SK-N-SH treated with all-trans-retinoic acid at 6 μM for 48 hours (cell line): ENCODE measurements at regions not wholly inside any gene's neighbourhood (a gene's known extent, or its start where the extent isn't known, plus 50 kb on each side); places are given as distances from the start of the nearest gene placed in this dataset.

Experiments
- ATAC-seq: fragments of 200-7000 bp; cut with Tn5 transposase; 3 replicates; pipeline ENCODE4 v1.9.1; 2020; ENCODE audit warnings: mild to moderate bottlenecking, moderate library complexity
- ARNTL ChIP-seq: fragments of 450-650 bp; formaldehyde crosslinking; IDR thresholded peaks from 2 replicates; pipeline ENCODE4 v1.5.0; 2020; ENCODE audit warnings: low read depth, mild to moderate bottlenecking, moderate library complexity, borderline replicate concordance
- BACH2 ChIP-seq: fragments of 250-450 bp; sonication (Bioruptor Pico); IDR thresholded peaks from 2 replicates; pipeline ENCODE4 v1.9.0; 2021; ENCODE audit warnings: mild to moderate bottlenecking, borderline replicate concordance
- CSDC2 ChIP-seq: fragments of 250-450 bp; sonication (Bioruptor Pico); IDR thresholded peaks from 2 replicates; pipeline ENCODE4 v1.5.0; 2020; ENCODE audit warnings: mild to moderate bottlenecking, moderate library complexity
- ESRRG ChIP-seq: fragments of 250-450 bp; sonication (Bioruptor Pico); IDR thresholded peaks from 2 replicates; pipeline ENCODE4 v1.6.1; 2021; ENCODE audit warnings: mild to moderate bottlenecking
- GLIS3 ChIP-seq: fragments of 250-450 bp; sonication (Bioruptor Pico); IDR thresholded peaks from 2 replicates; pipeline ENCODE4 v1.5.0; 2020; ENCODE audit warnings: mild to moderate bottlenecking, moderate library complexity
- ISL1 ChIP-seq: fragments of 250-450 bp; sonication (Bioruptor Pico); IDR thresholded peaks from 2 replicates; pipeline ENCODE4 v2.1.2; 2022; ENCODE audit warnings: mild to moderate bottlenecking, moderate library complexity
- OSR1 ChIP-seq: fragments of 250-450 bp; sonication (Bioruptor Pico); IDR thresholded peaks from 2 replicates; pipeline ENCODE4 v1.8.0; 2022; ENCODE audit warnings: moderate library complexity, mild to moderate bottlenecking, inconsistent platforms
- PPARA ChIP-seq: fragments of 250-450 bp; sonication (Bioruptor Pico); IDR thresholded peaks from 2 replicates; pipeline ENCODE4 v1.5.0; 2020; ENCODE audit warnings: mild to moderate bottlenecking, borderline replicate concordance
- RARB ChIP-seq: fragments of 250-450 bp; sonication (Bioruptor Pico); IDR thresholded peaks from 2 replicates; pipeline ENCODE4 v1.8.0; 2021; ENCODE audit warnings: mild to moderate bottlenecking, moderate library complexity
- SNAI2 ChIP-seq: fragments of 250-450 bp; sonication (Bioruptor Pico); IDR thresholded peaks from 2 replicates; pipeline ENCODE4 v1.5.0; 2020; ENCODE audit warnings: mild to moderate bottlenecking, moderate library complexity
- TCF4 ChIP-seq: fragments of 250-450 bp; sonication (Bioruptor Pico); IDR thresholded peaks from 2 replicates; pipeline ENCODE4 v1.8.0; 2021; ENCODE audit warnings: mild to moderate bottlenecking, moderate library complexity, borderline replicate concordance
- TOX ChIP-seq: fragments of 250-450 bp; sonication (Bioruptor Pico); IDR thresholded peaks from 2 replicates; pipeline ENCODE4 v1.8.0; 2021; ENCODE audit warnings: mild to moderate bottlenecking, moderate library complexity, borderline replicate concordance
- ZC3H10 ChIP-seq: fragments of 250-450 bp; sonication (Bioruptor Pico); IDR thresholded peaks from 2 replicates; pipeline ENCODE4 v1.5.1; 2021; ENCODE audit warnings: mild to moderate bottlenecking, moderate library complexity
- ZFP3 ChIP-seq: fragments of 250-450 bp; sonication (Bioruptor Pico); IDR thresholded peaks from 2 replicates; pipeline ENCODE4 v1.5.0; 2020; ENCODE audit warnings: mild to moderate bottlenecking, moderate library complexity
- ZFP30 ChIP-seq: fragments of 450-650 bp; formaldehyde crosslinking; IDR thresholded peaks from 2 replicates; pipeline ENCODE4 v1.5.0; 2022; ENCODE audit warnings: mild to moderate bottlenecking, moderate library complexity
- ZNF565 ChIP-seq: fragments of 450-650 bp; formaldehyde crosslinking; conservative IDR thresholded peaks from 2 replicates; pipeline ENCODE4 v1.5.0; 2020; ENCODE audit warnings: low read depth, mild to moderate bottlenecking, moderate library complexity
- ZNF70 ChIP-seq: fragments of 450-650 bp; formaldehyde crosslinking; IDR thresholded peaks from 2 replicates; pipeline ENCODE4 v1.5.0; 2020; ENCODE audit warnings: mild to moderate bottlenecking, moderate library complexity
- TF ChIP-seq, protein P1 (sequence below): fragments of 250-450 bp; sonication (Bioruptor Pico); IDR thresholded peaks from 2 replicates; pipeline ENCODE4 v1.5.1; 2021; ENCODE audit warnings: mild to moderate bottlenecking, moderate library complexity
- TF ChIP-seq, protein P2 (sequence below): fragments of 250-450 bp; sonication (Bioruptor Pico); IDR thresholded peaks from 2 replicates; pipeline ENCODE4 v1.5.0; 2020; ENCODE audit warnings: mild to moderate bottlenecking, moderate library complexity
- TF ChIP-seq, protein P3 (sequence below): fragments of 250-450 bp; sonication (Bioruptor Pico); IDR thresholded peaks from 2 replicates; pipeline ENCODE4 v1.5.1; 2020; ENCODE audit warnings: low read depth, mild to moderate bottlenecking, moderate library complexity
- TF ChIP-seq, protein P4 (sequence below): fragments of 250-450 bp; sonication (Bioruptor Pico); IDR thresholded peaks from 2 replicates; pipeline ENCODE4 v1.8.0; 2020; ENCODE audit warnings: mild to moderate bottlenecking, moderate library complexity, borderline replicate concordance

DNA sequence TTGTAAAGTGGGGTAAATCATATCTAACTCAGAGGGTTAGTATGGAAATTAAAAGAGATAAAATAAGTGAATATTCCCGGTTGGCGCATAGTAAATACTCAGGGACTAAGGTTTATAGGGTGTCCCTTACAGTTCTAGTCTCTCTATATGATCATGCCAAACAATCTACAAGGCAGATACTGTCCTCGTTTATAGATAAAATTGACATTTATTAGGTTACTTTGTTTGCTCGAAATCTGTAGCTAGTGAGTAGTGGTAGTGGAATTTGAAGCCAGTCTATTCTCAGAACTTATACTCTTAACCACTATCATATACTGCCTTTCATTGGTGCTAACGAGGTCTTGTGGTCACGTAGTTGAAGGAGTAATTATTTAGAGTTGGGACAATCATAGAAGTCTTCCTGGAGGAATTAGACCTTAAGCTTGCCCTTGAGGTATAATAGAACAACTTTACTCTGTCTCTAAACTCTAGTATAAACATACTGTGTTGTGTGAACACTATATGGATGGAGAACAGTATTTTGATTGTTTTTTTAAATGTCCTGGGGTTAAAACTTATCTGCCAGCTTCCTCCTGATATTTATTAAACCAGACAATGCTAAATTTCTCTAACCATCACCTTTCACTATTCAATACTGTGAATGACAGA is 324.0 kb downstream of the STIM2 start:
- TF ChIP-seq ISL1 (CRISPR knock-in tag), result no peak
- no peak for TF ChIP-seq GLIS3
- no peak for TF ChIP-seq OSR1 (CRISPR knock-in tag)
- TF ChIP-seq, protein P1, sequence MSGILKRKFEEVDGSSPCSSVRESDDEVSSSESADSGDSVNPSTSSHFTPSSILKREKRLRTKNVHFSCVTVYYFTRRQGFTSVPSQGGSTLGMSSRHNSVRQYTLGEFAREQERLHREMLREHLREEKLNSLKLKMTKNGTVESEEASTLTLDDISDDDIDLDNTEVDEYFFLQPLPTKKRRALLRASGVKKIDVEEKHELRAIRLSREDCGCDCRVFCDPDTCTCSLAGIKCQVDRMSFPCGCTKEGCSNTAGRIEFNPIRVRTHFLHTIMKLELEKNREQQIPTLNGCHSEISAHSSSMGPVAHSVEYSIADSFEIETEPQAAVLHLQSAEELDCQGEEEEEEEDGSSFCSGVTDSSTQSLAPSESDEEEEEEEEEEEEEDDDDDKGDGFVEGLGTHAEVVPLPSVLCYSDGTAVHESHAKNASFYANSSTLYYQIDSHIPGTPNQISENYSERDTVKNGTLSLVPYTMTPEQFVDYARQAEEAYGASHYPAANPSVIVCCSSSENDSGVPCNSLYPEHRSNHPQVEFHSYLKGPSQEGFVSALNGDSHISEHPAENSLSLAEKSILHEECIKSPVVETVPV (CRISPR knock-in tag), result no peak
- no peak for TF ChIP-seq ZC3H10 (CRISPR knock-in tag)
- TF ChIP-seq, protein P2, sequence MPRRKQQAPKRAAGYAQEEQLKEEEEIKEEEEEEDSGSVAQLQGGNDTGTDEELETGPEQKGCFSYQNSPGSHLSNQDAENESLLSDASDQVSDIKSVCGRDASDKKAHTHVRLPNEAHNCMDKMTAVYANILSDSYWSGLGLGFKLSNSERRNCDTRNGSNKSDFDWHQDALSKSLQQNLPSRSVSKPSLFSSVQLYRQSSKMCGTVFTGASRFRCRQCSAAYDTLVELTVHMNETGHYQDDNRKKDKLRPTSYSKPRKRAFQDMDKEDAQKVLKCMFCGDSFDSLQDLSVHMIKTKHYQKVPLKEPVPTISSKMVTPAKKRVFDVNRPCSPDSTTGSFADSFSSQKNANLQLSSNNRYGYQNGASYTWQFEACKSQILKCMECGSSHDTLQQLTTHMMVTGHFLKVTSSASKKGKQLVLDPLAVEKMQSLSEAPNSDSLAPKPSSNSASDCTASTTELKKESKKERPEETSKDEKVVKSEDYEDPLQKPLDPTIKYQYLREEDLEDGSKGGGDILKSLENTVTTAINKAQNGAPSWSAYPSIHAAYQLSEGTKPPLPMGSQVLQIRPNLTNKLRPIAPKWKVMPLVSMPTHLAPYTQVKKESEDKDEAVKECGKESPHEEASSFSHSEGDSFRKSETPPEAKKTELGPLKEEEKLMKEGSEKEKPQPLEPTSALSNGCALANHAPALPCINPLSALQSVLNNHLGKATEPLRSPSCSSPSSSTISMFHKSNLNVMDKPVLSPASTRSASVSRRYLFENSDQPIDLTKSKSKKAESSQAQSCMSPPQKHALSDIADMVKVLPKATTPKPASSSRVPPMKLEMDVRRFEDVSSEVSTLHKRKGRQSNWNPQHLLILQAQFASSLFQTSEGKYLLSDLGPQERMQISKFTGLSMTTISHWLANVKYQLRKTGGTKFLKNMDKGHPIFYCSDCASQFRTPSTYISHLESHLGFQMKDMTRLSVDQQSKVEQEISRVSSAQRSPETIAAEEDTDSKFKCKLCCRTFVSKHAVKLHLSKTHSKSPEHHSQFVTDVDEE (CRISPR knock-in tag), result no peak
- TF ChIP-seq ARNTL (CRISPR knock-in tag), result no peak
- no peak for TF ChIP-seq TCF4
- TF ChIP-seq TOX (CRISPR knock-in tag), result no peak
- TF ChIP-seq, all 23 proteins: peak for 0
- no peak for ATAC-seq

DNA sequence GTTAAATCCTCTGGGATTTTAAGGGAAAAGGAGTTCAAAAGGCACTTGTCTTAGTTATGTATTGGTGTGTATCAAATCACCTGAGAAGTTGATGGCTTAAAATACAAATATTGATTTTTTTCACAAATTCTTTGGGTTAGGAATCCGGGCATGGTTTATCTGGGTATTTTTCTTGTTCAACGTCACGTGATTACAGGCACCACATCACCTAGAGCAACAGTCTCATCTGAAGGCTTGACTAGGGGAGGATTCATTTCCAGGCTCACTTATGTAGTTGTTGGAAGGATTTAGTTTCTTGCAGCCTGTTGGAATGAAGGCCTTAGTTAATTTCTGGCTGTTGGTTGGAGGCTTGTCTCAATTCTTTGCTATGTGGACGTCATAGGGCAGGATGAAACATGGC is 326.1 kb downstream of the STIM2 start:
- TF ChIP-seq CSDC2 (CRISPR knock-in tag), result no peak
- no peak for TF ChIP-seq TCF4
- TF ChIP-seq, protein P1 (CRISPR knock-in tag), result no peak
- TF ChIP-seq, protein P3, sequence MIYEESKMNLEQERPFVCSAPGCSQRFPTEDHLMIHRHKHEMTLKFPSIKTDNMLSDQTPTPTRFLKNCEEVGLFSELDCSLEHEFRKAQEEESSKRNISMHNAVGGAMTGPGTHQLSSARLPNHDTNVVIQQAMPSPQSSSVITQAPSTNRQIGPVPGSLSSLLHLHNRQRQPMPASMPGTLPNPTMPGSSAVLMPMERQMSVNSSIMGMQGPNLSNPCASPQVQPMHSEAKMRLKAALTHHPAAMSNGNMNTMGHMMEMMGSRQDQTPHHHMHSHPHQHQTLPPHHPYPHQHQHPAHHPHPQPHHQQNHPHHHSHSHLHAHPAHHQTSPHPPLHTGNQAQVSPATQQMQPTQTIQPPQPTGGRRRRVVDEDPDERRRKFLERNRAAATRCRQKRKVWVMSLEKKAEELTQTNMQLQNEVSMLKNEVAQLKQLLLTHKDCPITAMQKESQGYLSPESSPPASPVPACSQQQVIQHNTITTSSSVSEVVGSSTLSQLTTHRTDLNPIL, result no peak
- TF ChIP-seq PPARA (CRISPR knock-in tag), result no peak
- TF ChIP-seq BACH2 (CRISPR knock-in tag), result no peak
- no peak for ATAC-seq

DNA sequence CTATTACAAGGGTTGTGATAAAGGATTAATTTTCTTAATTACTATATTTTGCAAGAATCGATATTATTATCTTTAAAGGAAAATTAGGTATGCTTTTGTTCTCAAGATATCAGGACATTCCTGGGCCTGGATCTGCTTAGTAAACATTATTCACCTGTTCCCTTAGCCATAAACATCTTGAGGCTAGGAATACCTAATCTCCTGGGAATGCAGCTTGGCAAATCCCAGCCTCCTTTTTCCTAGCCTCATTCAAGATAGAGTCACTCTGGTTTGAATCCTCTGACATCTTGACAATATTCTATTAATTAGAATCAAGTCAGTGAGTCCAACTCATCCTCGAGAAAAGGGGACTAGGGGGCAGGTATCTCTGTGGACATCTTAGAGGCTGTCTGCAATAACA is 327.1 kb downstream of the STIM2 start:
- ATAC-seq, result no peak
- TF ChIP-seq SNAI2 (CRISPR knock-in tag) (no peak), ZNF565 (CRISPR knock-in tag) (no peak), ZFP3 (CRISPR knock-in tag) (no peak), ISL1 (CRISPR knock-in tag) (no peak), TOX (CRISPR knock-in tag) (no peak), OSR1 (CRISPR knock-in tag) (no peak), ARNTL (CRISPR knock-in tag) (no peak), ZFP30 (CRISPR knock-in tag) (no peak), ZNF70 (CRISPR knock-in tag) (no peak), ESRRG (no peak), ZC3H10 (CRISPR knock-in tag) (no peak), BACH2 (CRISPR knock-in tag) (no peak), TCF4 (no peak), RARB (no peak)
- TF ChIP-seq, protein P1 (CRISPR knock-in tag), result no peak
- TF ChIP-seq, protein P2 (CRISPR knock-in tag), result no peak
- TF ChIP-seq, protein P3, result no peak
- TF ChIP-seq, protein P4, sequence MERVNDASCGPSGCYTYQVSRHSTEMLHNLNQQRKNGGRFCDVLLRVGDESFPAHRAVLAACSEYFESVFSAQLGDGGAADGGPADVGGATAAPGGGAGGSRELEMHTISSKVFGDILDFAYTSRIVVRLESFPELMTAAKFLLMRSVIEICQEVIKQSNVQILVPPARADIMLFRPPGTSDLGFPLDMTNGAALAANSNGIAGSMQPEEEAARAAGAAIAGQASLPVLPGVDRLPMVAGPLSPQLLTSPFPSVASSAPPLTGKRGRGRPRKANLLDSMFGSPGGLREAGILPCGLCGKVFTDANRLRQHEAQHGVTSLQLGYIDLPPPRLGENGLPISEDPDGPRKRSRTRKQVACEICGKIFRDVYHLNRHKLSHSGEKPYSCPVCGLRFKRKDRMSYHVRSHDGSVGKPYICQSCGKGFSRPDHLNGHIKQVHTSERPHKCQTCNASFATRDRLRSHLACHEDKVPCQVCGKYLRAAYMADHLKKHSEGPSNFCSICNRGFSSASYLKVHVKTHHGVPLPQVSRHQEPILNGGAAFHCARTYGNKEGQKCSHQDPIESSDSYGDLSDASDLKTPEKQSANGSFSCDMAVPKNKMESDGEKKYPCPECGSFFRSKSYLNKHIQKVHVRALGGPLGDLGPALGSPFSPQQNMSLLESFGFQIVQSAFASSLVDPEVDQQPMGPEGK (CRISPR knock-in tag), result no peak
